ENCODE measurements at regions not wholly inside any gene's neighbourhood (a gene's known extent, or its start where the extent isn't known, plus 50 kb on each side); places are given as distances from the start of the nearest gene placed in this dataset.

- TF ChIP-seq POLR2AphosphoS5 (IDR thresholded peaks at IDR 0.05; ENCODE audit: low read depth, low read length) = no peak
- TF ChIP-seq POLR2A (IDR thresholded peaks at IDR 0.05; ENCODE audit: low read depth, low read length) = no peak
- TF ChIP-seq TAF1 (IDR thresholded peaks at IDR 0.05; ENCODE audit: low read depth, low read length) = no peak
- TF ChIP-seq POU2F2 (IDR thresholded peaks at IDR 0.05; ENCODE audit: low read depth, low read length) = no peak
- no peak for TF ChIP-seq SPI1 (IDR thresholded peaks at IDR 0.05; ENCODE audit: low read depth, low read length)
These were observed 321.6 kb downstream of the CEMIP2 start for GRCh38 chr9:71446473-71447411.

Data from GM12891 (cell line).